Left ventricle myocardium inferior (tissue), 1 donor: ENCODE measurements at regions not wholly inside any gene's neighbourhood (a gene's known extent, or its start where the extent isn't known, plus 50 kb on each side); places are given as distances from the start of the nearest gene placed in this dataset.

Experiments used
- DNase-seq: peaks from one replicate; pipeline ENCODE4 v3.0.0-alpha.2; 2020
- H3K27ac ChIP-seq: fragments of 200-600 bp; replicated peaks from 2 replicates; pipeline ENCODE4 v1.8.0; 2021
- H3K27me3 ChIP-seq: fragments of 200-600 bp; 2 replicates; pipeline ENCODE4 v1.8.0; 2021; ENCODE audit warnings: low read depth
- H3K36me3 ChIP-seq: fragments of 200-600 bp; 2 replicates; pipeline ENCODE4 v1.8.0; 2021
- H3K4me1 ChIP-seq: fragments of 200-600 bp; 2 replicates; pipeline ENCODE4 v1.8.0; 2021
- H3K4me3 ChIP-seq: fragments of 200-600 bp; 2 replicates; pipeline ENCODE4 v1.8.0; 2021; ENCODE audit warnings: mild to moderate bottlenecking, moderate library complexity
- H3K9me3 ChIP-seq: fragments of 200-600 bp; replicated peaks from 2 replicates; pipeline ENCODE4 v1.8.0; 2021
- CTCF ChIP-seq: fragments of 200-600 bp; IDR thresholded peaks from 2 replicates; pipeline ENCODE4 v1.8.0; 2021; ENCODE audit warnings: antibody characterized with exemption, mild to moderate bottlenecking, borderline replicate concordance
- intact Hi-C: fragments of 100-400 bp; cut with micrococcal nuclease; formaldehyde crosslinking; loops from one replicate; pipeline ENCODE4 v1.11.0; 2022
- donor health status: DM: no; HTN: yes; CAD: no; lungs with severe emphysema.

GRCh38 chr10:83963446-83963845 is 175.9 kb upstream of the GHITM start:
- Histone ChIP-seq H3K27me3 (no peaks in the 10 kb centered on the region), H3K4me1 (no peaks in the 10 kb centered on the region), H3K27ac (no peak overlapping the region), H3K36me3 (no peaks in the 10 kb centered on the region), H3K4me3 (no peak overlapping the region), H3K9me3 (no peaks in the 10 kb centered on the region)
- intact Hi-C loops: no loop called here
- no peak for DNase-seq
- TF ChIP-seq CTCF: no peak

GRCh38 chr10:83965473-83965872 is 173.8 kb upstream of the GHITM start:
- TF ChIP-seq CTCF: no peak
- H3K27ac ChIP-seq: no peak overlapping the region
- no peak overlapping the region for H3K4me3 ChIP-seq
- no peaks in the 10 kb centered on the region for H3K36me3 ChIP-seq
- no peaks in the 10 kb centered on the region for H3K9me3 ChIP-seq
- intact Hi-C loops: no loop called here
- no peak for DNase-seq
- no peaks in the 10 kb centered on the region for H3K27me3 ChIP-seq
- no peaks in the 10 kb centered on the region for H3K4me1 ChIP-seq

GRCh38 chr10:83968052-83968451 is 171.3 kb upstream of the GHITM start:
- no peaks in the 10 kb centered on the region for H3K36me3 ChIP-seq
- no peaks in the 10 kb centered on the region for H3K4me1 ChIP-seq
- TF ChIP-seq CTCF: no peak
- H3K9me3 ChIP-seq: no peaks in the 10 kb centered on the region
- intact Hi-C loops: no loop called here
- no peak overlapping the region for H3K4me3 ChIP-seq
- no peak overlapping the region for H3K27ac ChIP-seq
- H3K27me3 ChIP-seq: no peaks in the 10 kb centered on the region
- DNase-seq: no peak

- peaks cover 5% of the 10 kb centered on the region for H3K27me3 ChIP-seq
- no peak overlapping the region for H3K4me3 ChIP-seq
- no peaks in the 10 kb centered on the region for H3K36me3 ChIP-seq
- no peaks in the 10 kb centered on the region for H3K4me1 ChIP-seq
- intact Hi-C loops: no loop called here
- no peak for TF ChIP-seq CTCF
- no peaks in the 10 kb centered on the region for H3K9me3 ChIP-seq
- no peak overlapping the region for H3K27ac ChIP-seq
- no peak for DNase-seq
Measured at GRCh38 chr10:83978681-83979383, 160.5 kb upstream of the GHITM start.

GRCh38 chr10:83982812-83983211 is 156.5 kb upstream of the GHITM start:
- DNase-seq: no peak
- intact Hi-C loops: no loop called here
- TF ChIP-seq CTCF: no peak
- Histone ChIP-seq H3K27me3 (peaks cover 5% of the 10 kb centered on the region), H3K36me3 (no peaks in the 10 kb centered on the region), H3K27ac (no peak overlapping the region), H3K4me3 (no peak overlapping the region), H3K9me3 (peaks cover 3% of the 10 kb centered on the region), H3K4me1 (no peaks in the 10 kb centered on the region)
